Common myeloid progenitor, CD34-positive (primary cell): ENCODE measurements at regions not wholly inside any gene's neighbourhood (a gene's known extent, or its start where the extent isn't known, plus 50 kb on each side); places are given as distances from the start of the nearest gene placed in this dataset.

Source experiments
- CTCF ChIA-PET: fragments of 350-600 bp; sonication (Branson Sonifier 250); formaldehyde crosslinking; loops from one replicate; lab custom pipeline; 2021; ENCODE audit warnings: antibody characterized with exemption; lab: Charles Lee
- POLR2A ChIA-PET: fragments of 350-600 bp; sonication (Branson Sonifier 250); formaldehyde crosslinking; loops from one replicate; lab custom pipeline; 2021; ENCODE audit warnings: antibody characterized with exemption; lab: Charles Lee
- DNase-seq, 3 donors: peaks; one replicate each; pipeline versions ENCODE4 v3.0.0 to v3.0.0-alpha.2; 2013
- H3K27ac ChIP-seq, 2 experiments: 1 replicate in 1 of 2; 2 replicates in 1 of 2; pipeline ENCODE4 v1.7.0; 2013; ENCODE audit warnings: inconsistent platforms in 2 of 2, low read length in 2 of 2, mild to moderate bottlenecking in 2 of 2, low read depth in 1 of 2, moderate library complexity in 1 of 2; ENCODE audit not compliant: severe bottlenecking in 2 of 2, insufficient read depth in 1 of 2, poor library complexity in 1 of 2
- H3K27me3 ChIP-seq, 5 experiments: replicated peaks in 2 of 5; 1 replicate in 3 of 5; 2 replicates in 2 of 5; pipeline versions ENCODE4 v1.6.1 to v1.7.0; 2013; ENCODE audit warnings: low read length in 4 of 5, mild to moderate bottlenecking in 2 of 5, moderate library complexity in 2 of 5, inconsistent platforms in 1 of 5; ENCODE audit not compliant: insufficient read depth in 5 of 5, control insufficient read depth in 4 of 5
- H3K36me3 ChIP-seq, 4 experiments: 1 replicate in 2 of 4; 2 replicates in 2 of 4; pipeline versions ENCODE4 v1.6.1 to v1.7.0; 2013; ENCODE audit warnings: low read length in 3 of 4, control low read depth in 1 of 4, mild to moderate bottlenecking in 1 of 4; ENCODE audit not compliant: control insufficient read depth in 4 of 4, insufficient read depth in 4 of 4
- H3K4me1 ChIP-seq, 4 experiments: 1 replicate in 3 of 4; 2 replicates in 1 of 4; pipeline versions ENCODE4 v1.6.1 to v1.7.1; 2013; ENCODE audit warnings: low read length in 3 of 4, mild to moderate bottlenecking in 3 of 4, control low read depth in 1 of 4, inconsistent platforms in 1 of 4, moderate library complexity in 1 of 4; ENCODE audit not compliant: control insufficient read depth in 4 of 4, insufficient read depth in 4 of 4; ENCODE audit errors: control extremely low read depth in 1 of 4
- H3K4me3 ChIP-seq, 7 experiments: 1 replicate in 4 of 7; 2 replicates in 3 of 7; pipeline versions ENCODE4 v1.5.1 to v1.7.0; 2013; ENCODE audit warnings: mild to moderate bottlenecking in 7 of 7, low read length in 6 of 7, moderate library complexity in 6 of 7, inconsistent platforms in 2 of 7, low read depth in 2 of 7, control low read depth in 1 of 7; ENCODE audit not compliant: insufficient read depth in 4 of 7, control insufficient read depth in 1 of 7; ENCODE audit errors: extremely low read depth in 1 of 7
- H3K9me3 ChIP-seq, 5 experiments: 1 replicate in 4 of 5; 2 replicates in 1 of 5; pipeline versions ENCODE4 v1.6.1 to v1.7.1; 2013; ENCODE audit warnings: low read length in 4 of 5, mild to moderate bottlenecking in 2 of 5, inconsistent platforms in 1 of 5, low read depth in 1 of 5, moderate library complexity in 1 of 5; ENCODE audit not compliant: control insufficient read depth in 4 of 5, insufficient read depth in 2 of 5; ENCODE audit errors: control extremely low read depth in 1 of 5
- WGBS: methylation state at CpG from one replicate; pipeline ENCODE4 v1.1.5; 2013; ENCODE audit not compliant: insufficient coverage; 5-methylcytosine and 5-hydroxymethylcytosine counted together

DNA sequence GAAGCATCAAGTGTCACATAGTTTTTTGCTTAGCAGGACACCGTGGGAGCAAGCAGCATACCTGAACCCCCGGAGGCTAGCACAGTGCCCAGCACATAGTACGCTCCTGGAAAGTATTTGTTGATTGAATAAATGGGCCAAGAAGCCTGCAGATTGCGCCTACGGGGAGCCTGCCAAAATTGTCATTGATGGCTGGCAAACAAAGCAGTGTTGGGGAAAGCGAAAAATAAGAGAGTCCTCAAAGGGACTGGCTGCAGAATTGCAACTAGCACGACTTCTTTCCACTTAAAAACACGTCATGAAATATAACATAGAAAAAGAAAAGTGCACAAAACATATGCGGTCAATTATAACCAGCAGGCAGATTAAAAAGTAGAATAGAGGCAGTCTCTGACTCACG lies 125.2 kb upstream of the GALNT2 start:
- no peak for DNase-seq
- POLR2A ChIA-PET, result no interaction called here
- peaks cover 0 to 2% (median 0%) of the 10 kb centered on the region in 5 experiments for H3K9me3 ChIP-seq
- no peaks in the 10 kb centered on the region for H3K36me3 ChIP-seq
- H3K27ac ChIP-seq, result no peak overlapping the region
- H3K27me3 ChIP-seq, result peaks cover 0 to 10% (median 3%) of the 10 kb centered on the region in 5 experiments
- 92% methylated on average over 6 of the region's 10 CpGs for WGBS
- H3K4me1 ChIP-seq, result no peaks in the 10 kb centered on the region
- CTCF ChIA-PET, result no interaction called here
- no peak overlapping the region for H3K4me3 ChIP-seq

- Histone ChIP-seq H3K27ac (no peak overlapping the region), H3K9me3 (peaks cover 0 to 2% (median 0%) of the 10 kb centered on the region in 5 experiments), H3K4me3 (no peak overlapping the region), H3K27me3 (peaks cover 0 to 11% (median 2%) of the 10 kb centered on the region in 5 experiments), H3K36me3 (no peaks in the 10 kb centered on the region), H3K4me1 (no peaks in the 10 kb centered on the region)
- 100% methylated on average over 1 of the region's 1 CpG for WGBS
- ChIA-PET POLR2A (no interaction called here), CTCF (no interaction called here)
- DNase-seq, result no peak
These were observed 124.5 kb upstream of the GALNT2 start for GRCh38 chr1:229942501-229942900.

GRCh38 chr1:229943148-229943714 lies 123.8 kb upstream of the GALNT2 start:
- WGBS, result 93% methylated on average over 5 of the region's 7 CpGs
- H3K4me3 ChIP-seq, result no peak overlapping the region

GRCh38 chr1:229943988-229944743 lies 122.9 kb upstream of the GALNT2 start:
- ChIA-PET CTCF (no interaction called here), POLR2A (no interaction called here)
- H3K4me3 ChIP-seq, result no peak overlapping the region
- no peak for DNase-seq
- H3K9me3 ChIP-seq, result peaks cover 0 to 2% (median 0%) of the 10 kb centered on the region in 5 experiments
- H3K4me1 ChIP-seq, result no peaks in the 10 kb centered on the region
- H3K36me3 ChIP-seq, result no peaks in the 10 kb centered on the region
- H3K27ac ChIP-seq, result no peak overlapping the region
- H3K27me3 ChIP-seq, result peaks cover 0 to 11% (median 0%) of the 10 kb centered on the region in 5 experiments
- WGBS, result 97% methylated on average over 29 of the region's 29 CpGs

More at GRCh38 chr1:229943148-229943714, 123.8 kb upstream of the GALNT2 start:
- ChIA-PET POLR2A (no interaction called here), CTCF (no interaction called here)
- no peak for DNase-seq
- peaks cover 0 to 2% (median 0%) of the 10 kb centered on the region in 5 experiments for H3K9me3 ChIP-seq
- no peaks in the 10 kb centered on the region for H3K4me1 ChIP-seq
- no peaks in the 10 kb centered on the region for H3K36me3 ChIP-seq
- peaks cover 0 to 11% (median 1%) of the 10 kb centered on the region in 5 experiments for H3K27me3 ChIP-seq
- no peak overlapping the region for H3K27ac ChIP-seq

DNA sequence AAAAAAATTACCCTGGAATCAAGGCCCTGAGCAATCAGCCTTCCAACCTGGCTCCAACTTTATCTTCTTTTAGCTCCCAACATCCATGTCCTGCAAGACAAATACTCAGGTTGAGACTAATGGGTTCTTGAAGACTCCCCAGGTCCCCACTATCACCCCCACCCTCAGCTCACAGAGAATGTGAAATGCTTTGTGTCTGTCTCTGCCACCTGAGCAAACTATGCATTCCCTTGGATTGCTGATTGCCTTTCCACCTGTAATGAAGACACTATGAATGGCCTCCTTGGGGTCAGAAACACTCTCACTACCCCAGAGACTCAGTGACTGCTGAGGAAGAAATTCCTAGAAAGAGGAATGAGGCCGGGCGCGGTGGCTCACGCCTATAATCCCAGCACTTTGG lies 121.2 kb upstream of the GALNT2 start:
- Histone ChIP-seq H3K4me1 (no peaks in the 10 kb centered on the region), H3K27me3 (peaks cover 0 to 6% (median 0%) of the 10 kb centered on the region in 5 experiments), H3K4me3 (no peak overlapping the region), H3K27ac (no peak overlapping the region), H3K9me3 (peaks cover 0 to 2% (median 0%) of the 10 kb centered on the region in 5 experiments), H3K36me3 (no peaks in the 10 kb centered on the region)
- WGBS, result 83% methylated on average over 1 of the region's 4 CpGs
- CTCF ChIA-PET, result interaction anchor here (1.3 kb wide), 1 partner anchor 51 kb away, joined by 3 read pairs; no protein-coding TSS in a partner anchor
- no peak for DNase-seq
- POLR2A ChIA-PET, result no interaction called here

DNA sequence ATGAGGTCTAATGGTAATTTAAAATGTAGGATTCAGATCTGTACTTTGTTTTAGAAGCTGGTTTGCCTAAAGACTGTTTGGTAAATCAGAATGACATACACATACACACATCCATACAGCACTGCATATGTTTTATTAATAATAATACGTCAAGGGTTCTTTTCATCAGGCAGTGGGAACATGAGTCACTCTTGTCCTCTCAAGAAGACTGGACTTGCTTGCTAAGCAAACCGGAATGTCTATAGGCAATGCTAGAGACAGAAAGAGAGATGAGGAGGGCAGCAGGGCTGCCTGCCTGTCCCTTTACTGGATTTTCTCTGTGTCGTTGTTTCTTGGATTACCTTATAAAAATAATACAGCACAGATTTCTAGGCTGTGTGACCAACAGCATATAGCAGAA lies 119.1 kb upstream of the GALNT2 start:
- Histone ChIP-seq H3K4me1 (no peaks in the 10 kb centered on the region), H3K9me3 (peaks cover 0 to 2% (median 0%) of the 10 kb centered on the region in 5 experiments), H3K4me3 (no peak overlapping the region), H3K27me3 (peaks cover 0 to 4% (median 0%) of the 10 kb centered on the region in 5 experiments), H3K36me3 (no peaks in the 10 kb centered on the region), H3K27ac (no peak overlapping the region)
- ChIA-PET POLR2A (no interaction called here), CTCF (no interaction called here)
- DNase-seq, result no peak
- no CpG with 5 or more reads among the region's 3 CpGs for WGBS

DNA sequence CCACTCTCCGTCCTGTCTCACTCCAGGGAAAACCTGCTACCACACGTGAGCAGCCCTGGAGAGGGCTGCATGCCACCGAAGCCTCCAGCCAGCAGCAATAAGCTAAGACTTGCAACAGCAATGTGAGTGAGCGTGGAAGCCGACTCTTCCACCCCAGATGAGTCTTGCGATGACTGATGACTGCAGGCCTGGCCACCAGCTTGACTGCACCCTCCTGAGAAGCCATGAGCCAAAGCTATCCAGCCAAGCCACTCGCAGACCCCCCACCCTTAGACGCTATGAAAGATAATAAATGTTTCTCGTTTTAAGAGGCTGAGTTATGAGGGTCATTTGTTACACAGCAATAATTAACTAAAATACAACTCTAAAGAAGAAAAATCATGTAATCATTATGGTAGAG lies 118.6 kb upstream of the GALNT2 start:
- H3K4me3 ChIP-seq, result no peak overlapping the region
- no peaks in the 10 kb centered on the region for H3K4me1 ChIP-seq
- ChIA-PET POLR2A (no interaction called here), CTCF (no interaction called here)
- no peaks in the 10 kb centered on the region for H3K36me3 ChIP-seq
- peaks cover 0 to 4% (median 0%) of the 10 kb centered on the region in 5 experiments for H3K27me3 ChIP-seq
- no peak for DNase-seq
- WGBS, result 94% methylated on average over 5 of the region's 9 CpGs
- no peak overlapping the region for H3K27ac ChIP-seq
- peaks cover 0 to 2% (median 0%) of the 10 kb centered on the region in 5 experiments for H3K9me3 ChIP-seq
